Ovary (tissue), 3 donors: ENCODE measurements at regions not wholly inside any gene's neighbourhood (a gene's known extent, or its start where the extent isn't known, plus 50 kb on each side); places are given as distances from the start of the nearest gene placed in this dataset.

ENCODE experiments used
- EP300 ChIP-seq: sonication (generic); formaldehyde crosslinking; IDR thresholded peaks from one replicate; pipeline ENCODE4 v1.6.1; 2017; ENCODE audit warnings: antibody characterized with exemption
- POLR2A ChIP-seq: fragments of 450-650 bp; IDR thresholded peaks from one replicate; pipeline ENCODE4 v1.6.1; 2017; ENCODE audit warnings: antibody characterized with exemption, mild to moderate bottlenecking, moderate library complexity
- TF ChIP-seq, protein P1 (sequence below), 3 donors: fragments of 450-650 bp in 2 of 3; fragments of 200-600 bp in 1 of 3; IDR thresholded peaks; one replicate each; pipeline versions ENCODE4 v1.5.1 to v1.8.0; 2016 to 2022; ENCODE audit warnings: antibody characterized with exemption in 3 of 3, mild to moderate bottlenecking in 1 of 3
- donor health status: DM: no; HTN: no; CAD: no.

DNA sequence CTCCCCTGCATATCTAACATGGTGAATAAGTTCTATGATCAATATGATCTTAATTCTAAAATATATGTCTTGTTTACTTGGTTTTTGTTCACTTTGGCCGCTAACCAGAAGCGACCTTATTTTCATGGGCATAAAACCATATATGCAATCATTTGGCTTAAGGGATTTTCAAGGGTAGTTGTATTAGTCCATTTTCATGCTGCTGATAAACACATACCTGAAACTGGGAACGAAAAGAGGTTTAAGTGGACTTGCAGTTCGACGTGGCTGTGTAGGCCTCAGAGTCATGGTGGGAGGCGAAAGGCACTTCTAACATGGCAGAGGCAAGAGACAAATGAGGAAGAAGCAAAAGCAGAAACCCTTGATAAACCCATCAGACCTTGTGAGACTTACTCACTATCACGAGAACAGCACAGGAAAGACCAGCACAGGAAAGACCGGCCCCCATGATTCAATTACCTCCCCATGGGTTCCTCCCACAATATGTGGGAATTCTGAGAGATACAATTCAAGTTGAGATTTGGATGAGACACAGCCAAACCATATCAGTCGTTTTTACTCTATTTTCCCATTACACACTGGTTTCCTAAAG is 114.3 kb upstream of the CPEB2 start:
- TF ChIP-seq, protein P1, sequence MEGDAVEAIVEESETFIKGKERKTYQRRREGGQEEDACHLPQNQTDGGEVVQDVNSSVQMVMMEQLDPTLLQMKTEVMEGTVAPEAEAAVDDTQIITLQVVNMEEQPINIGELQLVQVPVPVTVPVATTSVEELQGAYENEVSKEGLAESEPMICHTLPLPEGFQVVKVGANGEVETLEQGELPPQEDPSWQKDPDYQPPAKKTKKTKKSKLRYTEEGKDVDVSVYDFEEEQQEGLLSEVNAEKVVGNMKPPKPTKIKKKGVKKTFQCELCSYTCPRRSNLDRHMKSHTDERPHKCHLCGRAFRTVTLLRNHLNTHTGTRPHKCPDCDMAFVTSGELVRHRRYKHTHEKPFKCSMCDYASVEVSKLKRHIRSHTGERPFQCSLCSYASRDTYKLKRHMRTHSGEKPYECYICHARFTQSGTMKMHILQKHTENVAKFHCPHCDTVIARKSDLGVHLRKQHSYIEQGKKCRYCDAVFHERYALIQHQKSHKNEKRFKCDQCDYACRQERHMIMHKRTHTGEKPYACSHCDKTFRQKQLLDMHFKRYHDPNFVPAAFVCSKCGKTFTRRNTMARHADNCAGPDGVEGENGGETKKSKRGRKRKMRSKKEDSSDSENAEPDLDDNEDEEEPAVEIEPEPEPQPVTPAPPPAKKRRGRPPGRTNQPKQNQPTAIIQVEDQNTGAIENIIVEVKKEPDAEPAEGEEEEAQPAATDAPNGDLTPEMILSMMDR (IDR thresholded peaks at IDR 0.05): no peak
- TF ChIP-seq POLR2A (no peak), EP300 (no peak)
